NCI-H1092 treated with DMSO at 0.1 percent for 48 hours (cell line): ENCODE measurements at regions not wholly inside any gene's neighbourhood (a gene's known extent, or its start where the extent isn't known, plus 50 kb on each side); places are given as distances from the start of the nearest gene placed in this dataset.

Experiments
- DNase-seq: peaks from one replicate; lab custom pipeline; 2025; lab: John Stamatoyannopoulos, UW

GRCh38 chr10:58970160-58970915 is 206.1 kb upstream of the PHYHIPL start:
- no peak for DNase-seq

- DNase-seq, result no peak
Measured at GRCh38 chr10:58971211-58971610, 205.2 kb upstream of the PHYHIPL start.

DNA sequence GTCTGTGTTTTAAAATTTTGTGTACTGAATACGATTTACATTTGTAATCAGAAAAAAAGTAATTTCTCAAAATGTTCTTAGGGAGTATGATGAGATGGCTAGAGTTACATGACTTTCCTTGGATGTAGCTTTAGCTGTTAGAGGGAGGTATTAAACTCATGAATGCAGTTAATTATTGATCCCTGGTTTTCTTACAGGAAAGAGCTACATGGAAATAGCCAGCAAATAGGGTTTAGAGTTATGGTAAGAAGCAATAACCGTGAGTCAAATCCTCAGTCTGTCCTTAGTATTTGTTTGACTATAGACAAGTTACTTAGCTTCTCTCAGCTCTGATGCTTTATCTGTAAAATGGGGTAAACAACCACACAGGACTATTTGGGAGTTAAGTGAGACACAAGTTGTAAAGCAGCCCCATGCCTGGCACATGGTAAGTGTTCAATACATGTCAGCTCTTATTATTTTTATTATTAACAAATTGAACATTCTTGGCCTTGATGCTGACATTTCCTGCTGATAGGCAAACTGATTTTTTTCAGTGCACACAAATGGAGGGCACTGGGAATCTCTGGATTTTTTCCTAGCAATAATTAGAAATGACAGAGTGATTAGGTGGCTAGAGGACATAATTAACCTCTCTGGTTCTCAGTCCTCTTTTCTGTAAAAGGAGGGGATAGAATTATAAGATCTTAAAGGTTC is 204.5 kb upstream of the PHYHIPL start:
- DNase-seq, result no peak

- DNase-seq, result no peak
Measured at GRCh38 chr10:58972576-58973234, 203.7 kb upstream of the PHYHIPL start.

DNA sequence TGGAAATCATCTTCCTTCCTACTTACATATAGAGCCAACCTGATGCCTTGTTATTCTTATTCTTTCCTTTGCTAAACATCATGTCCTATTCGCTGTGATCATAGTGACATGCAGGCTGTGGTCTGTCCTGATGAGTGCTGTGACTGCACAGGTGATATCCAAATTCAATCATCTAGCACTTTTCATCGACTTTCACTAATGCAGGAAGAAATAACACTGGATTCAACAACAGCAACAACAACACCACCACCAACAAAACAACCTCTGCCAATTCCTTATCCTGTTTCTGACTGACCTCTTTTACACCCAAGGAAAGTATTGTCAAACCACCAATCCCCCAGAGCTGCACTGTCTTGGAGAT is 203.2 kb upstream of the PHYHIPL start:
- no peak for DNase-seq

DNA sequence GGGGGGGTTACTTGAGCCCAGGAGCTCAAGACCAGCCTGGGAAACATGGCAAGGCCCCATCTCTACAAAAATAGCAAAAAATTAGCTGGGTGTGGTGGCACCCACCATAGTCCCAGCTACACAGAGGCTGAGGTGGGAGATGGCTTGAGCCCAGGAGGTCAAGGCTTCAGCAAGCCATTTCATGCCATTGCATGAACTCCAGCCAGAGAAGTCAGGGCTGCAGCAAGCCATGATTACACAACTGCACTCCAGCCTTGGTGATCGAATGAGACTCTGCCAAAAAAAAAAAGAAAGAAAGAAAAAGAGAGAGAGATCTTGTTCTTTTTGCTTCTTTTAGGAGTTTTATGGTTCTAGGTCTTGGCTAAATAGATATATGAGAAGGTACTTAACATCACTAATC is 200.2 kb upstream of the PHYHIPL start:
- no peak for DNase-seq

DNA sequence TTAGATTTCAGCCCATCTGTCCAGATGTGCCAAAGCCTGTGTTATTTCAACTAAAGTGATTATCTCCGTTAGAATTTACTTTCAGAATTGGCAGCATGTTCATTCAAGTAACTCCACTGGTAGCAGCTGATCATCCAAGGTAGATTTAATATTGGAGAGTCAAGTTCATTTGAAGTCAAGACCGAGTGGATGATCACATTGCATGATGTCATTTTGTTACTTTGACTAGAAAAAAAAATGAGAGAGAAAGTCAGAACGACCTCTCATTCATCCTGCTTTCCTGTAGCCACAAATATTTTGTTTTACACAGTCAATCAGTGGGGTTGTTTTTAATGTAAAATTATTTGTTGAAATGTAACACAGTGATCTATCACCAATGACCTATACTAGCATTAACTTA is 196.7 kb upstream of the PHYHIPL start:
- DNase-seq, result no peak

DNA sequence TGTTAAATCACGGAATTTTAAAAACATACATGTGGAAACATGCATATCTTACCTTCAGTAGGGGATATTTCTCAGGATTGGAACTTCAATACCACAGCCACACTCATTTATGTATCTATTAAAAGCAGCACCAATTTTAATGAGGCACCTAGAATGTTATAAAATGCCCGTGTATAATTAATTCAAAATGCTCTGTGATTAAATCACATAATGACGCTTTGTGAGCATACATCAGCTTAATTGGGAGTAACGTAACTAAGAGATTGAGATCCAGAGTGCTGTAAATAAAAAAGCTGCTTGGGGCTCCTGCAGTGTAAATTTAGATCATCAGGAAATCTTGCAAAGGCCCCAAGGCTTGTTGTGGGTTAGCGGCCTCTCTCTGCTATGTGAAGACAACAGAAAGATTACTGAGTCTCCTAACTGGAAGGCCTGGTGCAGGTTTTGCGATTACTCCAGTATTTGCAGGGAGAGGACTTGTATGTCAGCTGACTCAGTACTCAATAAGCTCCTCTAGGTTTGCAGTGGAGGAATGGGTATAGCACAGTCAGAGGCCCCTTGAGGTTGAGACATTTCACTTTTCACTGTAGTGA is 195.5 kb upstream of the PHYHIPL start:
- DNase-seq, result no peak

DNA sequence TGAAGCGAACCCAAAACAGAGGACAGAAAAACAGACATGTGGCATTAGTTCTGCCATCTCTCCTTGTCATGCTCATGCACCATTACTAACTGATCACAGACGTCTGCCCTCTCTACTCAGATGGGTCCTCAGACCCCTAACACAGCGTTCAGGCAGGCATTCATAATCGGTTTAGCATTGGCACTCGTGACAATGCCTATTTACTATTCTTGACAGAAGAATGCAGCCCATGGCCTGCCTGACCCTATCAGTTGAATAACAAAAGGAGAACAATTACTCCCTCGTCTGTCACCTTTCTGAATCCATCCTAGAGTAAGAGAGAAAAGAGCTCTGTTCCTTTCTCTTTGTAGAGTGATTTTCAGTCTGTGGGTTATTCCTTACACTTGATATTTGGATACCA is 194.6 kb upstream of the PHYHIPL start:
- no peak for DNase-seq

DNA sequence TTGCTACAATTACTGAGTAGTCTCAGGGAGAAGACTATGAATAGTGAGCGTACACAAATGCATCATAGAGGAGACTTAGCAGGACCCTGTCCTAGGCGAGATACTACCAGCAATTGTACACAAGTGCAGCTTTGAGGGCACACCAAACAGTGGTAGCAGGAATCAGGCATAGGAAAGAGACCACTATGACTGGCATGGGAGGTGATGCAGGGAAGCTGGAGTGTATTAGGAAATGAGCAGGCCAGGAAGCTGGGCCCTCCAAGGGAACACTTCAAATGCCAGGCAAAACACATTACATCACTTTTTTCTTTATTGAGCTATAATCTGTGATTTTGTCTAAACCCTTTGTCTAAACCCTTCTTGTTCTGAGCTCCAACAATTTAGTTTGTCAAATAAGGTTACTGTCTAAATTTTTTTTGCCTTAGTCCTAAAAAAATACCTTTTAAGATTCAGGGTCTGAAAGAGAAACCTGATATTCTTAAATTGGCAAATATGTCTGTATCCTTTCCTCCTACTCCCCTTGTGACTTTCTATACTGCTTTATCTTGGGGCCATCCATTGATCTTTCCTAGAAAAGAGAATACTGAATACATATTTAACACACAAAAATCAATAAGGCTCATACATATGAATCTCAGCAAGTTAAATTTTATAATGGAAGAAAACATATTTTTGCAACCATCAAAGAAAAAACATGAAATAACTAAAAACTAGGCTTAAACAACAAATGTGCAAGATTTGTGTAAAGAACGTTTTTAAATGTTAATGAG is 193.8 kb upstream of the PHYHIPL start:
- DNase-seq, result no peak

- DNase-seq, result no peak
Measured at GRCh38 chr10:58985216-58985615, 191.2 kb upstream of the PHYHIPL start.

DNA sequence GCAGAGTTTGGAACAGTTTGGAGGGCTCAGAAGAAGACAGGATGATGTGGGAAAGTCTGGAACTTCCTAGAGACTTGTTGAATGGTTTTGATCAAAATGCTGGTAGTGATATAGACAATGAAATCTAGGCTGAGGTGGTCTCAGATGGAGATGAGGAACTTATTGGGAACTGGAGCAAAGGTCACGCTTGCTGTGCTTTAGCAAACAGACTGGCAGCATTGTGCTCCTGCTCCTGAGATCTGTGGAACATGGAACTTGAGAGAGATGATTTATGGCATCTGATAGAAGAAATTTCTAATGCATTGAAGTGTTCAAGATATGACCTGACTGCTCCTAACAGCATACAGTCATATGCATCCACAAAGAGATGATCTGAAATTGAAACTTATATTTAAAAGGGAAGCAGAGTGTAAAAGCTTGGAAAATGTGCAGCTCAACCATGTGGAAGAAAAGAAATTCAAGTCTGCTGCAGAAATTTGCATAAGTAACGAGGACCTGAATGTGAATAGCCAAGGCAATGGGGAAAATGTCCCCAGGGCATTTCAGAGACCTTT is 186.9 kb upstream of the PHYHIPL start:
- no peak for DNase-seq

GRCh38 chr10:58990693-58991092 is 185.8 kb upstream of the PHYHIPL start:
- no peak for DNase-seq

GRCh38 chr10:58991856-58992255 is 184.6 kb upstream of the PHYHIPL start:
- DNase-seq, result no peak

GRCh38 chr10:58992830-58993460 is 183.5 kb upstream of the PHYHIPL start:
- no peak for DNase-seq

- DNase-seq, result no peak
Measured at GRCh38 chr10:58993480-58994221, 182.8 kb upstream of the PHYHIPL start.

DNA sequence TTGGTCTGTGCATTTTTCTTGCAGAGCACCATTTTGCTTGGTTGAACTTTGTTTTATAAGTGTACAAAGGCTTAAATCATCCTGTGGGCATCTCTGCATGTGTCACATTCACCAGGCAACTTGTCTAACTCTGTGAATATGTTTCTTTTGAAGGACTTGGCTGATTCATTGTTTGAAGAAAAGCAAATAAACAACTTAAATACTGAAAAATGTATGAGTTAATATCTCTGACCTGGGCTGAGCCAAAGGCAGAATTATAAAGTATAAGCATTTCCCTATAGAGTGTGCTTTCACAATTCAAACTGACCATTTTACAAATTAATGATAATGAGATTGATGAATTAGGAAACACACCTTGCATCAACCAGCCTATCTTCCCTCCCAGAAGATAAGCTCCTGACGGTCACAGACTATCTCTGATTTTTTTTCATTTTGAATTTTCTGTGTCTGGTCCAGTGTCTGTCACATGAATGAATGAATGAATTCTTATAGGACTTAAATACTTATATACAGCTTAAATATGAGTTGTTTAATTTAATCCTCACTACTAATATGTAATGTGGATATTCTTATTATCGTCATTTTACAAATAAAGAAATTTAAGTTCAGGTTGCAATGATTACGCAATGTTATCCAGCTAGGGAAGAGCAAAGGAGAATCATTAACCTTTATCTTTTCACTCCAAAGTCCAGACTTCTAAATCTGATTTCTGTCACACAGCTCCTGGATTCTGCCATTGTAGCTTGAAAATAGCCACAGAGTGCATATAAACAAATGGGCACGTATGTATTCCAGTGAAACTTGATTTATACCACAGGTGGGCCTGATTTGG is 182.0 kb upstream of the PHYHIPL start:
- DNase-seq, result no peak

GRCh38 chr10:58995058-58995596 is 181.3 kb upstream of the PHYHIPL start:
- DNase-seq, result no peak

DNA sequence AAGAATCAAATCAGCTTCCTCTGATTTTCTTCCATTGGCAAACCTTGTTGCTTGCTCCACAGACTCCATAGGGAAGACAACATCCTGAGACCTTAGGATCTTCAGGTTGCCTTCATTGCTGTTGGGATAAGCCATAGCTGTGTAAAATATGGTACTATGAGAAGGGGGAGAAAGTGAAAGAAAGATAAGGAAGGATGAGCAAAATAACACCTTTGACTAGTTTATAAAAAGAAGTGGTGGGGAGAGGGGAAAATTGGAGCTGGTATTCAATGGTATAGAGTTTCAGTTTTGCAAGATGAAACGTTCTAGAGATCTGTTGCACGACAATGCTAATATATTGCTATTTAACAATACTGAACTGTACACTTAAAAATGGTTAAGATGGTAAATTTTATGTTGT is 180.4 kb upstream of the PHYHIPL start:
- no peak for DNase-seq
